ENCODE measurements at regions not wholly inside any gene's neighbourhood (a gene's known extent, or its start where the extent isn't known, plus 50 kb on each side); places are given as distances from the start of the nearest gene placed in this dataset.

GRCh38 chr1:166457700-166458099, 290.9 kb upstream of the FAM78B start:
- Histone ChIP-seq H3K27ac (ENCODE audit: low read depth, low read length) (no peak overlapping the region), H4K20me1 (ENCODE audit: low read depth, low read length) (no peaks in the 10 kb centered on the region), H3K27me3 (ENCODE audit: low read length) (no peaks in the 10 kb centered on the region), H2AFZ (ENCODE audit: low read depth, low read length, severe bottlenecking) (no peak overlapping the region), H3K9ac (ENCODE audit: low read length) (no peak overlapping the region), H3K9me3 (ENCODE audit: insufficient read depth, low read length) (no peaks in the 10 kb centered on the region), H3K79me2 (ENCODE audit: insufficient read depth, low read length) (no peaks in the 10 kb centered on the region), H3K4me2 (ENCODE audit: low read depth, low read length, poor library complexity, severe bottlenecking) (no peak overlapping the region), H3K36me3 (ENCODE audit: low read length) (no peaks in the 10 kb centered on the region), H3K9me2 (replicated peaks; ENCODE audit: insufficient read depth, low read length) (no peaks in the 10 kb centered on the region), H3K4me3 (ENCODE audit: insufficient read depth, low read length, poor library complexity, severe bottlenecking) (no peak overlapping the region), H3F3A (ENCODE audit: insufficient read depth) (no peaks in the 10 kb centered on the region)
- TF ChIP-seq CTCF (IDR thresholded peaks at IDR 0.05; ENCODE audit: insufficient read depth, low read length, poor library complexity, severe bottlenecking): no peak
- no peak for TF ChIP-seq EZH2phosphoT487 (conservative IDR thresholded peaks at IDR 0.05; ENCODE audit: low read length)

- no peaks in the 10 kb centered on the region for H3K9me2 ChIP-seq (replicated peaks; ENCODE audit: insufficient read depth, low read length)
- H3K27ac ChIP-seq (ENCODE audit: low read depth, low read length): no peak overlapping the region
- H3K36me3 ChIP-seq (ENCODE audit: low read length): no peaks in the 10 kb centered on the region
- H3K4me3 ChIP-seq (ENCODE audit: insufficient read depth, low read length, poor library complexity, severe bottlenecking): no peak overlapping the region
- no peaks in the 10 kb centered on the region for H4K20me1 ChIP-seq (ENCODE audit: low read depth, low read length)
- no peak overlapping the region for H2AFZ ChIP-seq (ENCODE audit: low read depth, low read length, severe bottlenecking)
- H3F3A ChIP-seq (ENCODE audit: insufficient read depth): no peaks in the 10 kb centered on the region
- H3K4me2 ChIP-seq (ENCODE audit: low read depth, low read length, poor library complexity, severe bottlenecking): no peak overlapping the region
- no peaks in the 10 kb centered on the region for H3K79me2 ChIP-seq (ENCODE audit: insufficient read depth, low read length)
- H3K9me3 ChIP-seq (ENCODE audit: insufficient read depth, low read length): no peaks in the 10 kb centered on the region
- H3K9ac ChIP-seq (ENCODE audit: low read length): no peak overlapping the region
- TF ChIP-seq CTCF (IDR thresholded peaks at IDR 0.05; ENCODE audit: insufficient read depth, low read length, poor library complexity, severe bottlenecking) (no peak), EZH2phosphoT487 (conservative IDR thresholded peaks at IDR 0.05; ENCODE audit: low read length) (no peak)
- no peaks in the 10 kb centered on the region for H3K27me3 ChIP-seq (ENCODE audit: low read length)
Measured at GRCh38 chr1:166464333-166464732, 297.5 kb upstream of the FAM78B start.

GRCh38 chr1:166470014-166470413, 303.2 kb upstream of the FAM78B start:
- Histone ChIP-seq H3K79me2 (ENCODE audit: insufficient read depth, low read length) (no peaks in the 10 kb centered on the region), H3K27ac (ENCODE audit: low read depth, low read length) (no peak overlapping the region), H3K4me3 (ENCODE audit: insufficient read depth, low read length, poor library complexity, severe bottlenecking) (no peak overlapping the region), H4K20me1 (ENCODE audit: low read depth, low read length) (no peaks in the 10 kb centered on the region), H3K9me2 (replicated peaks; ENCODE audit: insufficient read depth, low read length) (no peaks in the 10 kb centered on the region), H2AFZ (ENCODE audit: low read depth, low read length, severe bottlenecking) (no peak overlapping the region), H3K9me3 (ENCODE audit: insufficient read depth, low read length) (no peaks in the 10 kb centered on the region), H3F3A (ENCODE audit: insufficient read depth) (no peaks in the 10 kb centered on the region), H3K27me3 (ENCODE audit: low read length) (no peaks in the 10 kb centered on the region), H3K4me2 (ENCODE audit: low read depth, low read length, poor library complexity, severe bottlenecking) (no peak overlapping the region), H3K9ac (ENCODE audit: low read length) (no peak overlapping the region), H3K36me3 (ENCODE audit: low read length) (no peaks in the 10 kb centered on the region)
- TF ChIP-seq CTCF (IDR thresholded peaks at IDR 0.05; ENCODE audit: insufficient read depth, low read length, poor library complexity, severe bottlenecking) (no peak), EZH2phosphoT487 (conservative IDR thresholded peaks at IDR 0.05; ENCODE audit: low read length) (no peak)
